OCI-LY1 (cell line): ENCODE measurements at regions not wholly inside any gene's neighbourhood (a gene's known extent, or its start where the extent isn't known, plus 50 kb on each side); places are given as distances from the start of the nearest gene placed in this dataset.

Source experiments
- EZH2 ChIP-seq: fragments of 200-600 bp; sonication (generic), shearing (Covaris generic); IDR thresholded peaks from 2 replicates; pipeline ENCODE4 v1.8.0; 2017; ENCODE audit warnings: borderline replicate concordance, mixed run types, mild to moderate bottlenecking, antibody characterized with exemption, low read length, moderate library complexity, mixed read lengths
- TF ChIP-seq, protein P1 (sequence below): fragments of 200-600 bp; sonication (generic), shearing (Covaris generic); IDR thresholded peaks from 2 replicates; pipeline ENCODE4 v1.5.1; 2017; ENCODE audit warnings: mild to moderate bottlenecking, antibody characterized with exemption, low read length, moderate library complexity, mixed read lengths

- TF ChIP-seq, protein P1, sequence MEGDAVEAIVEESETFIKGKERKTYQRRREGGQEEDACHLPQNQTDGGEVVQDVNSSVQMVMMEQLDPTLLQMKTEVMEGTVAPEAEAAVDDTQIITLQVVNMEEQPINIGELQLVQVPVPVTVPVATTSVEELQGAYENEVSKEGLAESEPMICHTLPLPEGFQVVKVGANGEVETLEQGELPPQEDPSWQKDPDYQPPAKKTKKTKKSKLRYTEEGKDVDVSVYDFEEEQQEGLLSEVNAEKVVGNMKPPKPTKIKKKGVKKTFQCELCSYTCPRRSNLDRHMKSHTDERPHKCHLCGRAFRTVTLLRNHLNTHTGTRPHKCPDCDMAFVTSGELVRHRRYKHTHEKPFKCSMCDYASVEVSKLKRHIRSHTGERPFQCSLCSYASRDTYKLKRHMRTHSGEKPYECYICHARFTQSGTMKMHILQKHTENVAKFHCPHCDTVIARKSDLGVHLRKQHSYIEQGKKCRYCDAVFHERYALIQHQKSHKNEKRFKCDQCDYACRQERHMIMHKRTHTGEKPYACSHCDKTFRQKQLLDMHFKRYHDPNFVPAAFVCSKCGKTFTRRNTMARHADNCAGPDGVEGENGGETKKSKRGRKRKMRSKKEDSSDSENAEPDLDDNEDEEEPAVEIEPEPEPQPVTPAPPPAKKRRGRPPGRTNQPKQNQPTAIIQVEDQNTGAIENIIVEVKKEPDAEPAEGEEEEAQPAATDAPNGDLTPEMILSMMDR = no peak
- no peak for TF ChIP-seq EZH2
These were observed 119.9 kb upstream of the THSD7A start for GRCh38 chr7:11951909-11952308.
